ENCODE measurements at regions not wholly inside any gene's neighbourhood (a gene's known extent, or its start where the extent isn't known, plus 50 kb on each side); places are given as distances from the start of the nearest gene placed in this dataset.

DNA sequence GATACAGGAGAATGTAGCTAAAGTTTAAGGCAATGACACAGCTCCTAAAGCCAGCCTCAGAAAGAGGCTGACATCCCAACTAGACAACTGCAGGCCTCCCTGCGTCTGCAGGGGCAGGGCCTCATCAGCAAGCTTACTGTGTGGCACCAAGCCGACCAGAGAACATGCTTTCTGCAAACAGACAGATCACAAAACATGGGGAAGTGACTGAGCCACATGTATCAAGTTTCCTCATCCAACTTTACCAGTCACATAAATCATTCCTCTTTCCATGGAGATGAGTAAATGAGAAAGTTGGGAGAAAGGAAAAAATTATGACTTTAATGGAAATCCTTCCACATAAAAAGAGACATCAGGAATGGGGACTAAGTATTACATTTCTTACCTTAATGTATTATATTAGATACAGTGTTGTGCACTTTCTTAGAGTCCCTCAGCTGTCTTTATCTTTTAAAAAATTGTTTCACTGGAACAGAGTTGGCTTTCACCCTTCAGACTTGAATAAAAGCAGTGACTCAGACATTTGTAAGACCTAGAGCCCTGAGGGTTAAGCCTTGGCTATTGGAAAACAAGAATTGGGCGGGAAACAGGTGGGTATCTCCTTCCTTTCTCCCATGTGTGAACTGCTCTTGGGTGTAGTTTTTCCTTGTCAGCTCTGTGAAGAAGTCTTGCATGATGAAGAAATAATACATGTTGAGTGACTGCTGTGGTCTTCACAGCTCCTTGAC, 305.7 kb upstream of the SNX7 start:
- Histone ChIP-seq H3K27me3 (no peaks in the 10 kb centered on the region), H3K27ac (no peak overlapping the region), H3K4me1 (replicated peaks in 1 of 2) (no peaks in the 10 kb centered on the region), H3K36me3 (replicated peaks in 1 of 2) (no peaks in the 10 kb centered on the region), H3K9me3 (replicated peaks in 1 of 3) (no peaks in the 10 kb centered on the region), H3K4me3 (no peak overlapping the region)
- no peak for TF ChIP-seq CTCF (IDR thresholded peaks at IDR 0.05)
- no peak for TF ChIP-seq POLR2A (IDR thresholded peaks at IDR 0.05)
- no peak for DNase-seq
- WGBS, 4 donors, result 39 to 66% (median 46%) methylated on average over 3 of the region's 3 CpGs
- intact Hi-C loops (cut with DNase I), result no loop called here

- no peak for DNase-seq
- Histone ChIP-seq H3K27me3 (no peaks in the 10 kb centered on the region), H3K36me3 (replicated peaks in 1 of 2) (no peaks in the 10 kb centered on the region), H3K9me3 (replicated peaks in 1 of 3) (no peaks in the 10 kb centered on the region), H3K4me3 (no peak overlapping the region), H3K27ac (no peak overlapping the region), H3K4me1 (replicated peaks in 1 of 2) (no peaks in the 10 kb centered on the region)
- TF ChIP-seq CTCF (IDR thresholded peaks at IDR 0.05) (no peak), POLR2A (IDR thresholded peaks at IDR 0.05) (no peak)
- 83 to 91% (median 83%) methylated on average over 3 of the region's 3 CpGs for WGBS, 4 donors
- intact Hi-C loops (cut with DNase I), result no loop called here
Measured at GRCh38 chr1:98352378-98352777, 309.1 kb upstream of the SNX7 start.

- H3K27me3 ChIP-seq, result no peaks in the 10 kb centered on the region
Measured at GRCh38 chr1:98351561-98351960, 310.0 kb upstream of the SNX7 start.

DNA sequence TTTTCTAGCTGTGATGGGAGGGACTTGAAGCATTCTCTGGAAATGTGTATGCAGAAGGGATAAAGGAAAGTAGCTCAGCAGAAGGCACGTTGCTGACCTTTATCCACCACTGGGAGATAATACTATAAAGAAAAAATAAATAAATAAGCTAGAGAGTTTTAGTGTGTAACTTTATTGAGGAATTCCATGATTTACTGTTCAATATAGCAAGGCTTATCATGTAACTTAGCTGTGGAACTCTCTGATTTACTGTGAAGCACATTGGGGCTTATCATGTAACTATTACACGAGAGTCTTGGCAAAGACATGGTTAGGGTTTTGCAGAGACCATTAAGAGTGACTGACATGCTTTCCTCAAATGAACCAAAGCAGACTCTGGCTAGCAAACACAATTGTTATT, 316.1 kb upstream of the SNX7 start:
- no peaks in the 10 kb centered on the region for H3K27me3 ChIP-seq
- no peak overlapping the region for H3K27ac ChIP-seq
- intact Hi-C loops (cut with DNase I), result no loop called here
- no peaks in the 10 kb centered on the region for H3K4me1 ChIP-seq (replicated peaks in 1 of 2)
- H3K4me3 ChIP-seq, result no peak overlapping the region
- H3K9me3 ChIP-seq (replicated peaks in 1 of 3), result no peaks in the 10 kb centered on the region
- no peak for DNase-seq
- whole genome bisulfite sequencing, 4 donors, result 59 to 72% (median 70%) methylated on average over 2 of the region's 2 CpGs
- no peaks in the 10 kb centered on the region for H3K36me3 ChIP-seq (replicated peaks in 1 of 2)
- TF ChIP-seq CTCF (IDR thresholded peaks at IDR 0.05), result no peak
- TF ChIP-seq POLR2A (IDR thresholded peaks at IDR 0.05), result no peak

More at GRCh38 chr1:98351561-98351960, 310.0 kb upstream of the SNX7 start:
- 58 to 74% (median 70%) methylated on average over 5 of the region's 5 CpGs for WGBS, 4 donors
- Histone ChIP-seq H3K36me3 (replicated peaks in 1 of 2) (no peaks in the 10 kb centered on the region), H3K4me3 (no peak overlapping the region), H3K27ac (no peak overlapping the region), H3K4me1 (replicated peaks in 1 of 2) (no peaks in the 10 kb centered on the region), H3K9me3 (replicated peaks in 1 of 3) (no peaks in the 10 kb centered on the region)
- DNase-seq, result no peak
- TF ChIP-seq POLR2A (IDR thresholded peaks at IDR 0.05), result no peak
- intact Hi-C loops (cut with DNase I), result no loop called here

DNA sequence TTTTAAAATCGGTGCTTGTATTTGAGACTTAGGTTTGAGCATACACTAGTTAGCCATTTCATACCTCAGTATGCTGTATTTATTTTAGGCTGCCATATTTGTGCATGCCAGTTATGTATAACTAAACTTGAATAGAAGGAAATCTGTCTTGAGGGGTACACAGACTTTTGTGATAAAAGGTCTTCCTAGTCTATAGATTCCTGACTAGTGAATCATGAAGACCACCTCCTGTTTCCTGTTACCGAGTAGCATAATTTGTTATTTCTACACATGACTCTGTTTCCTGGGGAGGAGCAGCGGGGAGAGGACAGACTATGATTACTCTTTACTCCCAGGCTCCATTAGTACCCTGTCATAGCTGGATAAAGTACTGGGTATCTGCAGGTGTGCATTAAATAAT, 316.8 kb upstream of the SNX7 start:
- no peaks in the 10 kb centered on the region for H3K4me1 ChIP-seq (replicated peaks in 1 of 2)
- H3K27me3 ChIP-seq, result no peaks in the 10 kb centered on the region
- intact Hi-C loops (cut with DNase I), result no loop called here
- no peak overlapping the region for H3K4me3 ChIP-seq
- DNase-seq, result no peak
- no peaks in the 10 kb centered on the region for H3K36me3 ChIP-seq (replicated peaks in 1 of 2)
- no peaks in the 10 kb centered on the region for H3K9me3 ChIP-seq (replicated peaks in 1 of 3)
- no peak overlapping the region for H3K27ac ChIP-seq
- WGBS, 4 donors, result 63 to 68% (median 64%) methylated on average over 3 of the region's 3 CpGs
- no peak for TF ChIP-seq CTCF (IDR thresholded peaks at IDR 0.05)
- no peak for TF ChIP-seq POLR2A (IDR thresholded peaks at IDR 0.05)

All from adrenal gland (tissue), 9 donors.